ENCODE measurements at regions not wholly inside any gene's neighbourhood (a gene's known extent, or its start where the extent isn't known, plus 50 kb on each side); places are given as distances from the start of the nearest gene placed in this dataset.

DNA sequence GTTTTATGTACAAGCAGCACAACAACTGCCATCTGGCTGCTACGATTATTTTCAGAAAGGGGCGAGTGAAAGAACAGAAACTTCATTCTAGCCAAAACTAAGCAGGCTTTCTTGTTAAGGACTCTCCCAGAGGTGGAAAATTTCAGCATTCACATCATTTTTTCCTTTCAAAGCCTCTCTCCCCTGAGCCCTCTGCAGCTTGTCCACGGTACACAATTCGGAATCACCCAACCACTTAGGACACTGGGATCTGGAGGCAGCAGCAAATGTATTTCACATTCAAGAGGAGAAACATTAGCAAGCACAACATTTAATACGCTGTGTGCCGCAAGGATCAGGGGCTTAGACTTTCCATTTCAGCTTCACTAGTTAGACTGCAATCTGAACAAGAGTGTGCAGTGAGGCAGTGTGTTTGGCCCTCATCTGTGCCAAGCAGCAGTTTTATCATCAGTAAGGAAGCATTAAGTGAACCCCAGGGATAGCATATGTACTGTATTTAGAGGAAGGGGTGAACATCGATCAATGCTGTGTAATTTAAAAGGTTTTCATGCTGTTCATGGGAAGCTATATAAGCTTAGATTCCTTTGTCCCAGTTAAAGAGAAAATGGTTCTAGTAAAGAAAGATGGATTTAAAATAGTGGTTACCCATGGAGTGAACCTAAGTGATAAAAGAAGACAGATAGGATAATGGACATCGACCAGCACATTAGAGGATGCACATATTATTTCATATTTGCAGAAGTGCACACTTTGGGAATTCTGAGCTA is 504.9 kb downstream of the TBL1XR1 start:
- no peak for TF ChIP-seq YY1 (IDR thresholded peaks at IDR 0.05; ENCODE audit: insufficient read depth, insufficient read length)
- TF ChIP-seq SUZ12 (IDR thresholded peaks at IDR 0.05; ENCODE audit: extremely low read depth, insufficient read depth, insufficient read length) = no peak
